ENCODE measurements at regions not wholly inside any gene's neighbourhood (a gene's known extent, or its start where the extent isn't known, plus 50 kb on each side); places are given as distances from the start of the nearest gene placed in this dataset.

DNA sequence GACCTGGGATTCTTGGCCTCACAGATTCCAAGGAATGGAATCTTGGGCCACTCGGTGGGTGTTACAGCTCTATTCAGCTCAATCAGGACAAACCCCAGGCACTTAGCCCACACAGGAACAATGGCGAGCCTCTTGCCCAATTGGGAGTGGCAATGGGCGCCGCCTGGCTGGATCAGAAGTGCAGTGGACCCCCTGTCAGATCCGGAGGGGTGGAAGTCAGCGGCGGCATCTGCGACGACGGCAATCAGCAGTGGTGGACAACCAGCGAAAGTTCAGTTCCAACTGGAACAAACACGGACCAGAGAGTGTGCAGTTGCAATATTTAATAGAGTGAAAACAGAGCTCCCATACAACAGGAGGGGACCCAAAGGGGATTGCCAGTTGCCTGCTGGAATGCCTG lies 378.3 kb downstream of the CDH9 start:
- Mint-ChIP-seq H3K27me3 (no peaks in the 10 kb centered on the region), H3K4me3 (no peak overlapping the region), H3K36me3 (no peaks in the 10 kb centered on the region), H3K4me1 (no peaks in the 10 kb centered on the region), H3K27ac (no peak overlapping the region), H3K9me3 (peaks cover under 1% of the 10 kb centered on the region)
- no peak for DNase-seq (ENCODE audit: low spot score in 2 of 2)
- no peak for ATAC-seq (ENCODE audit: low read depth)

- Mint-ChIP-seq H3K36me3 (no peaks in the 10 kb centered on the region), H3K9me3 (peaks cover 10% of the 10 kb centered on the region), H3K27ac (no peak overlapping the region), H3K27me3 (no peaks in the 10 kb centered on the region), H3K4me3 (no peak overlapping the region), H3K4me1 (no peaks in the 10 kb centered on the region)
- no peak for ATAC-seq (ENCODE audit: low read depth)
- DNase-seq (ENCODE audit: low spot score in 2 of 2) = no peak
Observed at GRCh38 chr5:26649000-26649399, 389.4 kb downstream of the CDH9 start.

- Mint-ChIP-seq H3K4me1 (no peaks in the 10 kb centered on the region), H3K27me3 (no peaks in the 10 kb centered on the region), H3K4me3 (no peak overlapping the region), H3K36me3 (no peaks in the 10 kb centered on the region), H3K27ac (no peak overlapping the region), H3K9me3 (peaks cover 12% of the 10 kb centered on the region)
- ATAC-seq (ENCODE audit: low read depth) (no peak), DNase-seq (ENCODE audit: low spot score in 2 of 2) (no peak)
Observed at GRCh38 chr5:26647781-26648180, 390.6 kb downstream of the CDH9 start.

DNA sequence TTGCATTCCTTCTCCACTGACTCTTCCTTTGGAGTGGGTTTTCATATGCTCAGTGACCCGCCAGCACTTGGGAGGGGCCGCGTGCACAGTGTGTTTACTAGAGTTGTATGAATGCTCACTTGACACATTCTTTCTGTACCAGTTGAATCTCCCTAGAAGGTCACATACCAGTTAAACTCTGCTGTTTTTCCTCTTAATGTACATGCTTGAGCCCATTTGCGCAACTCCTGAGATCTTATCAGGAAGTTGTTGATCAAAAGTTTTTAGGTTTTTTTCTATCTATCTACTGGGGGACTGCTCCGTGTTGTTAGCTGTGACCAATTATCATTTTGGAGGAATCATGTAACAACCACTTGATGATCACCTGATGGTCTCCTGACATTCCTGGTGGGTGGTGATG lies 392.7 kb downstream of the CDH9 start:
- Mint-ChIP-seq H3K9me3 (peaks cover 10% of the 10 kb centered on the region), H3K27me3 (no peaks in the 10 kb centered on the region), H3K4me3 (no peak overlapping the region), H3K27ac (no peak overlapping the region), H3K4me1 (no peaks in the 10 kb centered on the region), H3K36me3 (no peaks in the 10 kb centered on the region)
- DNase-seq (ENCODE audit: low spot score in 2 of 2) (no peak), ATAC-seq (ENCODE audit: low read depth) (no peak)

DNA sequence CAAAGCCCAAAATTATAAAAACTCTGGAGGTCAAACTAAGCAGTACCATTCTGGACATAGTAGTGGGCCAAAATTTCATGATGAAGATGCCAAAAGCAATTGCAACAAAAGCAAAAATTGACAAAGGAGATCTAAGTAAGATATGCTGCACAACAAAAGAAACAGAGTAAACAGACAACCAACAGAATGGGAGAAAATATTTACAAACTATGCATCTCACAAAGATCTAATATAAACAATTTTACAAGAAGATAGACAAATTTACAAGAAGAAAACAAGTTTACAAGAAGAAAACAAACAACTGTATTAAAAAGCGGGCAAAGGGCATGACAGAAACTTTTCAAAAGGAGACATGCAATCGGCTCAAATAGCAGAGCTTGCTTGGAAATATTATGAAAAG lies 396.9 kb downstream of the CDH9 start:
- H3K27ac Mint-ChIP-seq = no peak overlapping the region
- peaks cover 10% of the 10 kb centered on the region for H3K9me3 Mint-ChIP-seq
- no peak for ATAC-seq (ENCODE audit: low read depth)
- no peak overlapping the region for H3K4me3 Mint-ChIP-seq
- no peaks in the 10 kb centered on the region for H3K4me1 Mint-ChIP-seq
- DNase-seq (ENCODE audit: low spot score in 2 of 2) = no peak
- H3K27me3 Mint-ChIP-seq = no peaks in the 10 kb centered on the region
- H3K36me3 Mint-ChIP-seq = no peaks in the 10 kb centered on the region

DNA sequence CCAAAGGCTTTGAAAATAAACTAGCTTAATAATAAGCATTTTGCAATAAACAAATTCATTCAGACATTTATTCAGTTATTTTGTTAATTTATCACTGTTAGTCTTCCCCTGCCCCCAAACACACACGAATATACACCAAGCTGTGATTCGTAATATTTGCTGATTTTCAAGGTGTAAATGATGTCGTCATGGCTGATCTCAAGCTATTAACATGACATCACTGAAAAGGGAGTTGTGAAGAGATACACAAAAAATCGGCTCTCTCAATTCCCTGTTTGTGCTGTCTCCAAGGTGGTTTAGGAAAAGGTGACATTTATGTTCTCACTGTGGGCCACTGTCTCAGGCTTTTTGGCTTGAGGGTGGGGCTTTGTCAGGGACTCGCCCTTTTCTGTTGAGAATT lies 413.3 kb downstream of the CDH9 start:
- no peaks in the 10 kb centered on the region for H3K9me3 Mint-ChIP-seq
- H3K27ac Mint-ChIP-seq = no peak overlapping the region
- no peak for DNase-seq (ENCODE audit: low spot score in 2 of 2)

GRCh38 chr5:26622947-26623346 lies 415.4 kb downstream of the CDH9 start:
- H3K27ac Mint-ChIP-seq = no peak overlapping the region
- DNase-seq (ENCODE audit: low spot score in 2 of 2) = no peak
- H3K4me3 Mint-ChIP-seq = no peak overlapping the region
- no peaks in the 10 kb centered on the region for H3K36me3 Mint-ChIP-seq
- no peaks in the 10 kb centered on the region for H3K9me3 Mint-ChIP-seq
- no peak for ATAC-seq (ENCODE audit: low read depth)
- H3K4me1 Mint-ChIP-seq = no peaks in the 10 kb centered on the region
- H3K27me3 Mint-ChIP-seq = no peaks in the 10 kb centered on the region

More for the DNA sequence above, 413.3 kb downstream of the CDH9 start:
- no peak for ATAC-seq (ENCODE audit: low read depth)
- Mint-ChIP-seq H3K4me1 (no peaks in the 10 kb centered on the region), H3K4me3 (no peak overlapping the region), H3K27me3 (no peaks in the 10 kb centered on the region), H3K36me3 (no peaks in the 10 kb centered on the region)

GRCh38 chr5:26610577-26610976 lies 427.8 kb downstream of the CDH9 start:
- Mint-ChIP-seq H3K9me3 (peaks cover 5% of the 10 kb centered on the region), H3K4me3 (no peak overlapping the region), H3K27ac (no peak overlapping the region), H3K27me3 (no peaks in the 10 kb centered on the region), H3K4me1 (no peaks in the 10 kb centered on the region), H3K36me3 (no peaks in the 10 kb centered on the region)
- DNase-seq (ENCODE audit: low spot score in 2 of 2) = no peak
- no peak for ATAC-seq (ENCODE audit: low read depth)

DNA sequence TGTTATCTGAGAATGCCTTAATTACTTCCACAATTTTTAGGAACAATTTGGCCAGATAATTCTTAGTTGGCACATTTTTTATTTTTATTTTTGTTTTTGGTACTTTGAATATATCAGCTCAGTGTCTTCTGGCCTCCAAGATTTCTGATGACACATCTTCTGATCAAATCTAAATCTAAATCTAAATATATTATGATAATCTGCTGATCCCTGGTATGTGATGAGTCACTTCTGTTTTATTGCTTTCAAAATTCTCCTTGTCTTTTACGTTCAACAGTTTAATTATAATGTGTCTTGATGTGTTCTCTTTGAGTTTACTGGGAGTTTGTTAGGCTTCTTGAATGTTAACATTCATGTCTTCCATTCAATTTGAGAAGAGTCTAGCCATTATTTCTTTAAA lies 436.8 kb downstream of the CDH9 start:
- Mint-ChIP-seq H3K4me1 (no peaks in the 10 kb centered on the region), H3K9me3 (peaks cover 8% of the 10 kb centered on the region), H3K36me3 (no peaks in the 10 kb centered on the region), H3K27me3 (no peaks in the 10 kb centered on the region), H3K27ac (no peak overlapping the region), H3K4me3 (no peak overlapping the region)
- no peak for DNase-seq (ENCODE audit: low spot score in 2 of 2)
- ATAC-seq (ENCODE audit: low read depth) = no peak

DNA sequence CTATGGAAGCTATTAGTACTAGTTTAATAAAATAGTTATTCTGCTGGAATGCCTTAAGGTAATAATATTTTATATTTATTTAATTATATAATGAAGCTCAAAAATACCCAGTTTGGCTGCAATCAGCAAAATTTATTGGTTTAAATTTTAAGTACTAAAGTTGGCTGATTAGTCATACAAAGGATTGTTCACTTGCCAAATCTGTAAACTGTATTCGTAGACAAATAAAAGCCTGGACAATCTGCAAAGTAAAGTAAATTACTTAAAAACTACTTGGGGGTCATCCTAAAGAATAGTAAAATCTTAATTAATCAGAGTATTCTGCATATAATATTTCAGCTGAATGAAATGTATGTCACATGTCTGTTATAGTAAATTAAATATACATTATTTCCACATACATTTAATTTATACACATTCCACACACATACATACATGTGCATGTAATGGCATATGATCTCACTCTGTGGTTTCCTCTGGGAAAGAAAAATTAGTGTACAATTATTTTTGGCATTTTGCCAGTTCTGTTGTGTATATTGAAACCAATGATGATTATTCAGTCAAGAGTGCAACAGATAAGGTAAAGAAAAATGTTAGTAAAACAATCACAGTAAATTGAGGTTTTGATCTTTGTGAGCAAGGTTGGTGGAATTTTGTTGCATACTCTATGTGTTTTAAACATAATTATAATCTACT lies 455.9 kb downstream of the CDH9 start:
- H3K4me1 Mint-ChIP-seq = no peaks in the 10 kb centered on the region
- DNase-seq (ENCODE audit: low spot score in 2 of 2) = no peak
- no peak overlapping the region for H3K4me3 Mint-ChIP-seq
- H3K36me3 Mint-ChIP-seq = no peaks in the 10 kb centered on the region
- peaks cover 13% of the 10 kb centered on the region for H3K9me3 Mint-ChIP-seq
- no peak overlapping the region for H3K27ac Mint-ChIP-seq
- no peaks in the 10 kb centered on the region for H3K27me3 Mint-ChIP-seq
- ATAC-seq (ENCODE audit: low read depth) = no peak

GRCh38 chr5:26579712-26580111 lies 458.7 kb downstream of the CDH9 start:
- H3K27ac Mint-ChIP-seq = no peak overlapping the region
- H3K36me3 Mint-ChIP-seq = no peaks in the 10 kb centered on the region
- no peak for DNase-seq (ENCODE audit: low spot score in 2 of 2)
- peaks cover 6% of the 10 kb centered on the region for H3K9me3 Mint-ChIP-seq
- H3K4me1 Mint-ChIP-seq = no peaks in the 10 kb centered on the region
- ATAC-seq (ENCODE audit: low read depth) = no peak
- H3K27me3 Mint-ChIP-seq = no peaks in the 10 kb centered on the region
- no peak overlapping the region for H3K4me3 Mint-ChIP-seq

GRCh38 chr5:26578002-26578401 lies 460.4 kb downstream of the CDH9 start:
- H3K27ac Mint-ChIP-seq = no peak overlapping the region
- DNase-seq (ENCODE audit: low spot score in 2 of 2) (no peak), ATAC-seq (ENCODE audit: low read depth) (no peak)
- no peak overlapping the region for H3K4me3 Mint-ChIP-seq
- no peaks in the 10 kb centered on the region for H3K4me1 Mint-ChIP-seq
- H3K9me3 Mint-ChIP-seq = peaks cover 8% of the 10 kb centered on the region
- no peaks in the 10 kb centered on the region for H3K36me3 Mint-ChIP-seq
- H3K27me3 Mint-ChIP-seq = no peaks in the 10 kb centered on the region

GRCh38 chr5:26572480-26572879 lies 465.9 kb downstream of the CDH9 start:
- H3K27me3 Mint-ChIP-seq = no peaks in the 10 kb centered on the region
- no peak for DNase-seq (ENCODE audit: low spot score in 2 of 2)
- ATAC-seq (ENCODE audit: low read depth) = no peak
- H3K36me3 Mint-ChIP-seq = no peaks in the 10 kb centered on the region
- peaks cover 5% of the 10 kb centered on the region for H3K9me3 Mint-ChIP-seq
- no peaks in the 10 kb centered on the region for H3K4me1 Mint-ChIP-seq
- H3K4me3 Mint-ChIP-seq = no peak overlapping the region
- no peak overlapping the region for H3K27ac Mint-ChIP-seq

DNA sequence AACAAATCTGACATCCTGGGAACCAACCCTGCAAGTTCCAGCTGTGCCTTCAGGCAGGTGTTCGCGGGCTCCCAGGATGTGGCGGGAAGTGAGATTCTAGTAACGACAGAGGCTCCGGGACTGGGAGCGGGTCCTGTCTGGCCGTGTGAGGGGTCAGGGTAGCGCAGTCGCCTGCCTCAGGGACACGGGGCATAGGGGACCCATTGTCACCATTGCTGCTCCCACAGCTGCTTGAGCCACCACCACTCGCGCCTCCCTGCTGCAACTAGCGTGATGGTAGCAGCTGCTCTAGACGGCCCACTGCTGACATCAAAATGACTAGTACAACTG lies 468.5 kb downstream of the CDH9 start:
- Mint-ChIP-seq H3K27me3 (no peaks in the 10 kb centered on the region), H3K4me3 (no peak overlapping the region), H3K27ac (no peak overlapping the region), H3K4me1 (no peaks in the 10 kb centered on the region), H3K9me3 (peaks cover 6% of the 10 kb centered on the region), H3K36me3 (no peaks in the 10 kb centered on the region)
- ATAC-seq (ENCODE audit: low read depth) (no peak), DNase-seq (ENCODE audit: low spot score in 2 of 2) (no peak)

DNA sequence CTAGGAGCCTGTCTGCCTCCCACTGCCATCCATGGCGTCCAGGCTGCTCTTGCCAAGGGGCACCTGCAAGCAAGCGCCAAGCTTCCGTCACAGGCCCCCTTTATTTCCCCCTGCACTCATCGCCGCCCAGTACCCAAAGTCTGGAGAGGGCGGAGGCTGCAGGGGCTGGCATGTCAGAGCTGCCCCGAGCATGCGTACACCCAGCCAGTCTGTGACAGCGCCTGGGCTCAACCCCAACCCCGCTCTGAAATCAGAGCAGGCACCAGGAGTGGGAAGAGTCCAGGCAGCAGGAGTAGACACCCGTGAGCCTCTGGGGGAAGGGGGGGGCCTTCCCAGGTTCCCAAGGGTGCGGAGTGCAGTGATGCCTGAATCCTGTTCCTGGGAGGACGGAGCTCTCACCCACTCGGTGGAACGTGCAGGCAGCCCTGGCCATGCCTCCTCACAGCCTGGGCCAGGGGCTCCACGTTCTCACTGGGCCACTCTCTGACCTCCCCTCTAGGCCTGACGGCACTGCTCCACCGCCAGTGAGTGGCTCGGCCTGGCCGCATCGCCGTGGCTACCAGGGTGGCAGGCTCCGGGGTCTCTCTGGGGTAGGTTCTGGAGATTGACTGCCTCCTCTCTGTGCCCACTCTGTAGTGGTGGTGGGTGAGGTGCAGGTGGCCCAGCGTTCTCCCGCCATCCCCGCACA lies 469.0 kb downstream of the CDH9 start:
- H3K27ac Mint-ChIP-seq = no peak overlapping the region
- ATAC-seq (ENCODE audit: low read depth) = no peak
- DNase-seq (ENCODE audit: low spot score in 2 of 2) = no peak
- peaks cover 6% of the 10 kb centered on the region for H3K9me3 Mint-ChIP-seq
- no peaks in the 10 kb centered on the region for H3K4me1 Mint-ChIP-seq
- H3K27me3 Mint-ChIP-seq = no peaks in the 10 kb centered on the region
- H3K4me3 Mint-ChIP-seq = no peak overlapping the region
- no peaks in the 10 kb centered on the region for H3K36me3 Mint-ChIP-seq

Data from memory B cell (primary cell).